GM23338 (cell line): ENCODE measurements at regions not wholly inside any gene's neighbourhood (a gene's known extent, or its start where the extent isn't known, plus 50 kb on each side); places are given as distances from the start of the nearest gene placed in this dataset.
"Not testable (repeated sequence)": the region's sequence is repeated elsewhere in the genome, so short reads cannot be mapped to it uniquely, and the experiment has no call there.

Experiments
- ATAC-seq: fragments of 200-7000 bp; cut with Tn5 transposase; 3 replicates; pipeline ENCODE4 v1.9.1; 2020
- DNase-seq: peaks from one replicate; pipeline ENCODE4 v3.0.0-alpha.2; 2015; ENCODE audit warnings: low spot score
- H2AFZ ChIP-seq: fragments of 200-600 bp; sonication (generic); 2 replicates; pipeline ENCODE4 v1.8.0; 2016; ENCODE audit warnings: antibody characterized with exemption, mild to moderate bottlenecking, moderate library complexity
- H3F3A ChIP-seq: fragments of 200-600 bp; sonication (generic); replicated peaks from 2 replicates; pipeline ENCODE4 v1.8.0; 2017; ENCODE audit warnings: antibody characterized with exemption, mixed run types, low read depth
- H3K27ac ChIP-seq: fragments of 200-600 bp; sonication (generic); 2 replicates; pipeline ENCODE4 v1.6.1; 2016; ENCODE audit warnings: low read depth
- H3K27me3 ChIP-seq: fragments of 200-600 bp; sonication (generic); 2 replicates; pipeline ENCODE4 v1.8.0; 2016; ENCODE audit warnings: mild to moderate bottlenecking, mixed run types, moderate library complexity; ENCODE audit not compliant: insufficient read depth
- H3K36me3 ChIP-seq: fragments of 200-600 bp; sonication (generic); 2 replicates; pipeline ENCODE4 v1.8.0; 2016; ENCODE audit warnings: mild to moderate bottlenecking; ENCODE audit not compliant: insufficient read depth
- H3K4me1 ChIP-seq: fragments of 200-600 bp; sonication (generic); 2 replicates; pipeline ENCODE4 v1.8.0; 2016; ENCODE audit warnings: mild to moderate bottlenecking, moderate library complexity; ENCODE audit not compliant: insufficient read depth
- H3K4me2 ChIP-seq: fragments of 200-600 bp; sonication (generic); 2 replicates; pipeline ENCODE4 v1.7.1; 2017; ENCODE audit warnings: mixed run types
- H3K4me3 ChIP-seq: fragments of 200-600 bp; sonication (generic); 2 replicates; pipeline ENCODE4 v1.6.1; 2016; ENCODE audit warnings: mixed run types
- H3K79me2 ChIP-seq: fragments of 200-600 bp; sonication (generic); replicated peaks from 2 replicates; pipeline ENCODE4 v1.8.0; 2017; ENCODE audit warnings: mild to moderate bottlenecking; ENCODE audit not compliant: insufficient read depth
- H3K9me2 ChIP-seq: fragments of 200-600 bp; sonication (generic); 2 replicates; pipeline ENCODE4 v1.8.0; 2017; ENCODE audit not compliant: insufficient read depth
- H4K20me1 ChIP-seq: fragments of 200-600 bp; sonication (generic); replicated peaks from 2 replicates; pipeline ENCODE4 v1.8.0; 2017; ENCODE audit warnings: mild to moderate bottlenecking; ENCODE audit not compliant: insufficient read depth
- H3K27ac Mint-ChIP-seq: 2 replicates; pipeline ENCODE4 v1.8.0; 2020; ENCODE audit warnings: inconsistent platforms, mild to moderate bottlenecking, moderate library complexity, mixed read lengths
- H3K27me3 Mint-ChIP-seq: 3 replicates; pipeline ENCODE4 v1.8.0; 2022; ENCODE audit warnings: low read depth, mild to moderate bottlenecking, moderate library complexity, mixed read lengths, inconsistent platforms; ENCODE audit not compliant: insufficient read depth, poor library complexity
- H3K36me3 Mint-ChIP-seq: 3 replicates; pipeline ENCODE4 v1.8.0; 2021; ENCODE audit warnings: low read depth, mild to moderate bottlenecking, inconsistent platforms, moderate library complexity, mixed read lengths
- H3K4me1 Mint-ChIP-seq: 3 replicates; pipeline ENCODE4 v1.8.0; 2020; ENCODE audit warnings: mild to moderate bottlenecking, inconsistent platforms, mixed read lengths
- H3K4me3 Mint-ChIP-seq: 3 replicates; pipeline ENCODE4 v1.8.0; 2021; ENCODE audit warnings: moderate library complexity, mild to moderate bottlenecking, inconsistent platforms, mixed read lengths
- H3K9me3 Mint-ChIP-seq: 3 replicates; pipeline ENCODE4 v1.8.0; 2020; ENCODE audit warnings: moderate library complexity, mild to moderate bottlenecking, inconsistent platforms, mixed read lengths
- CREB1 ChIP-seq: fragments of 250-450 bp; sonication (Bioruptor Pico); IDR thresholded peaks from 2 replicates; pipeline ENCODE4 v1.5.0; 2020; ENCODE audit warnings: low read depth, mild to moderate bottlenecking, moderate library complexity
- EZH2 ChIP-seq: fragments of 200-600 bp; sonication (generic); IDR thresholded peaks from one replicate; pipeline ENCODE4 v1.8.0; 2017; ENCODE audit warnings: antibody characterized with exemption, mild to moderate bottlenecking, low read depth; ENCODE audit not compliant: unreplicated experiment
- JUNB ChIP-seq: IDR thresholded peaks from one replicate; pipeline ENCODE4 v1.6.1; 2016; ENCODE audit warnings: antibody characterized with exemption; ENCODE audit not compliant: unreplicated experiment
- NANOG ChIP-seq: IDR thresholded peaks from 2 replicates; pipeline ENCODE4 v1.6.1; 2016; ENCODE audit warnings: antibody characterized with exemption, borderline replicate concordance
- POLR2AphosphoS5 ChIP-seq: IDR thresholded peaks from 2 replicates; pipeline ENCODE4 v1.6.1; 2016; ENCODE audit warnings: antibody characterized with exemption, low read depth
- STAT1 ChIP-seq: IDR thresholded peaks from one replicate; pipeline ENCODE4 v1.6.1; 2016; ENCODE audit warnings: antibody characterized with exemption; ENCODE audit not compliant: unreplicated experiment
- TF ChIP-seq, protein P1 (sequence below): fragments of 250-450 bp; sonication (Bioruptor Pico); IDR thresholded peaks from 2 replicates; pipeline ENCODE4 v1.5.0; 2020; ENCODE audit warnings: mild to moderate bottlenecking, moderate library complexity

DNA sequence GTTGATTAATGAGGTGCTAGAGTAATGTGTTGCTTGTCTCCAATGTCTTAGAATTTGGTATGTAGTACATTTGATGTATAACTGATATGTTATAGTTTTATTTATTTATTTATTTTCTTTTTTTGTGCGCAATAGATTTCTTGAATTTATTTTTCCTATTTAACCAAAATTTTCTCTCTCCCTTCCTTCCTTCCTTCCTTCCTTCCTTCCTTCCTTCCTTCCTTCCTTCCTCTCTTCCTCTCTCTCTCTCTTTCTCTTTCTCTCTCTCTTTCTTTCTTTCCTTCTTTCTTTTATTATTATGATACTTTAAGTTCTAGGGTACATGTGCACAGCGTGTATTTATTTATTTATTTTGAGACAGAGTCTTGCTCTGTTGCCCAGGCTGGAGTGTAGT, 256.2 kb upstream of the TBL1XR1 start (continued):
- TF ChIP-seq, protein P1, sequence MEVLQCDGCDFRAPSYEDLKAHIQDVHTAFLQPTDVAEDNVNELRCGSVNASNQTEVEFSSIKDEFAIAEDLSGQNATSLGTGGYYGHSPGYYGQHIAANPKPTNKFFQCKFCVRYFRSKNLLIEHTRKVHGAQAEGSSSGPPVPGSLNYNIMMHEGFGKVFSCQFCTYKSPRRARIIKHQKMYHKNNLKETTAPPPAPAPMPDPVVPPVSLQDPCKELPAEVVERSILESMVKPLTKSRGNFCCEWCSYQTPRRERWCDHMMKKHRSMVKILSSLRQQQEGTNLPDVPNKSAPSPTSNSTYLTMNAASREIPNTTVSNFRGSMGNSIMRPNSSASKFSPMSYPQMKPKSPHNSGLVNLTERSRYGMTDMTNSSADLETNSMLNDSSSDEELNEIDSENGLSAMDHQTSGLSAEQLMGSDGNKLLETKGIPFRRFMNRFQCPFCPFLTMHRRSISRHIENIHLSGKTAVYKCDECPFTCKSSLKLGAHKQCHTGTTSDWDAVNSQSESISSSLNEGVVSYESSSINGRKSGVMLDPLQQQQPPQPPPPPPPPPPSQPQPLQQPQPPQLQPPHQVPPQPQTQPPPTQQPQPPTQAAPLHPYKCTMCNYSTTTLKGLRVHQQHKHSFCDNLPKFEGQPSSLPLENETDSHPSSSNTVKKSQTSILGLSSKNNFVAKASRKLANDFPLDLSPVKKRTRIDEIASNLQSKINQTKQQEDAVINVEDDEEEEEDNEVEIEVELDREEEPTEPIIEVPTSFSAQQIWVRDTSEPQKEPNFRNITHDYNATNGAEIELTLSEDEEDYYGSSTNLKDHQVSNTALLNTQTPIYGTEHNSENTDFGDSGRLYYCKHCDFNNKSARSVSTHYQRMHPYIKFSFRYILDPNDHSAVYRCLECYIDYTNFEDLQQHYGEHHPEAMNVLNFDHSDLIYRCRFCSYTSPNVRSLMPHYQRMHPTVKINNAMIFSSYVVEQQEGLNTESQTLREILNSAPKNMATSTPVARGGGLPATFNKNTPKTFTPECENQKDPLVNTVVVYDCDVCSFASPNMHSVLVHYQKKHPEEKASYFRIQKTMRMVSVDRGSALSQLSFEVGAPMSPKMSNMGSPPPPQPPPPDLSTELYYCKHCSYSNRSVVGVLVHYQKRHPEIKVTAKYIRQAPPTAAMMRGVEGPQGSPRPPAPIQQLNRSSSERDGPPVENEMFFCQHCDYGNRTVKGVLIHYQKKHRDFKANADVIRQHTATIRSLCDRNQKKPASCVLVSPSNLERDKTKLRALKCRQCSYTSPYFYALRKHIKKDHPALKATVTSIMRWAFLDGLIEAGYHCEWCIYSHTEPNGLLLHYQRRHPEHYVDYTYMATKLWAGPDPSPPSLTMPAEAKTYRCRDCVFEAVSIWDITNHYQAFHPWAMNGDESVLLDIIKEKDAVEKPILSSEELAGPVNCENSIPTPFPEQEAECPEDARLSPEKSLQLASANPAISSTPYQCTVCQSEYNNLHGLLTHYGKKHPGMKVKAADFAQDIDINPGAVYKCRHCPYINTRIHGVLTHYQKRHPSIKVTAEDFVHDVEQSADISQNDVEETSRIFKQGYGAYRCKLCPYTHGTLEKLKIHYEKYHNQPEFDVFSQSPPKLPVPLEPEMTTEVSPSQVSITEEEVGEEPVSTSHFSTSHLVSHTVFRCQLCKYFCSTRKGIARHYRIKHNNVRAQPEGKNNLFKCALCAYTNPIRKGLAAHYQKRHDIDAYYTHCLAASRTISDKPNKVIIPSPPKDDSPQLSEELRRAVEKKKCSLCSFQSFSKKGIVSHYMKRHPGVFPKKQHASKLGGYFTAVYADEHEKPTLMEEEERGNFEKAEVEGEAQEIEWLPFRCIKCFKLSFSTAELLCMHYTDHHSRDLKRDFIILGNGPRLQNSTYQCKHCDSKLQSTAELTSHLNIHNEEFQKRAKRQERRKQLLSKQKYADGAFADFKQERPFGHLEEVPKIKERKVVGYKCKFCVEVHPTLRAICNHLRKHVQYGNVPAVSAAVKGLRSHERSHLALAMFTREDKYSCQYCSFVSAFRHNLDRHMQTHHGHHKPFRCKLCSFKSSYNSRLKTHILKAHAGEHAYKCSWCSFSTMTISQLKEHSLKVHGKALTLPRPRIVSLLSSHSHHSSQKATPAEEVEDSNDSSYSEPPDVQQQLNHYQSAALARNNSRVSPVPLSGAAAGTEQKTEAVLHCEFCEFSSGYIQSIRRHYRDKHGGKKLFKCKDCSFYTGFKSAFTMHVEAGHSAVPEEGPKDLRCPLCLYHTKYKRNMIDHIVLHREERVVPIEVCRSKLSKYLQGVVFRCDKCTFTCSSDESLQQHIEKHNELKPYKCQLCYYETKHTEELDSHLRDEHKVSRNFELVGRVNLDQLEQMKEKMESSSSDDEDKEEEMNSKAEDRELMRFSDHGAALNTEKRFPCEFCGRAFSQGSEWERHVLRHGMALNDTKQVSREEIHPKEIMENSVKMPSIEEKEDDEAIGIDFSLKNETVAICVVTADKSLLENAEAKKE, result no peak
- TF ChIP-seq JUNB, result no peak
- TF ChIP-seq CREB1, result no peak
- TF ChIP-seq STAT1, result no peak
- no peak for TF ChIP-seq POLR2AphosphoS5

- not testable (repeated sequence) for H3K4me3 ChIP-seq, H3K27ac Mint-ChIP-seq, H3K9me2 ChIP-seq, H3K36me3 Mint-ChIP-seq, H3K4me1 Mint-ChIP-seq, H3K9me3 Mint-ChIP-seq, H2AFZ ChIP-seq, ATAC-seq, H3K36me3 ChIP-seq, H3F3A ChIP-seq, H3K27me3 ChIP-seq, H3K27ac ChIP-seq, H3K4me3 Mint-ChIP-seq, H4K20me1 ChIP-seq, H3K4me2 ChIP-seq, DNase-seq, H3K27me3 Mint-ChIP-seq, H3K79me2 ChIP-seq
- peaks cover 15% of the 10 kb centered on the region for H3K4me1 ChIP-seq
Observed at GRCh38 chr3:177457204-177457603, 259.9 kb upstream of the TBL1XR1 start.

GRCh38 chr3:177459401-177459800, 262.1 kb upstream of the TBL1XR1 start:
- H3K9me2 ChIP-seq, result no peaks in the 10 kb centered on the region; the same call in 1 of the 2 replicates
- Mint-ChIP-seq H3K27me3 (no peaks in the 10 kb centered on the region), H3K4me3 (no peak overlapping the region), H3K4me1 (peaks cover 12% of the 10 kb centered on the region), H3K9me3 (no peaks in the 10 kb centered on the region), H3K27ac (no peak overlapping the region), H3K36me3 (no peaks in the 10 kb centered on the region)
- no peak overlapping the region for H3K4me3 ChIP-seq
- peaks cover 24% of the 10 kb centered on the region for H3K4me1 ChIP-seq
- peak overlapping the region; percentile 53; the same call in 1 of the 2 replicates for H2AFZ ChIP-seq
- no peaks in the 10 kb centered on the region for H3F3A ChIP-seq
- no peaks in the 10 kb centered on the region for H3K27me3 ChIP-seq
- no peak for DNase-seq
- ATAC-seq, result no peak
- no peaks in the 10 kb centered on the region for H3K79me2 ChIP-seq
- H3K36me3 ChIP-seq, result no peaks in the 10 kb centered on the region
- no peaks in the 10 kb centered on the region for H4K20me1 ChIP-seq
- peak overlapping the region; percentile 28; the same call in 1 of the 2 replicates for H3K4me2 ChIP-seq
- H3K27ac ChIP-seq, result no peak overlapping the region
- TF ChIP-seq NANOG (no peak), EZH2 (no peak)
